ENCODE measurements at regions not wholly inside any gene's neighbourhood (a gene's known extent, or its start where the extent isn't known, plus 50 kb on each side); places are given as distances from the start of the nearest gene placed in this dataset.

DNA sequence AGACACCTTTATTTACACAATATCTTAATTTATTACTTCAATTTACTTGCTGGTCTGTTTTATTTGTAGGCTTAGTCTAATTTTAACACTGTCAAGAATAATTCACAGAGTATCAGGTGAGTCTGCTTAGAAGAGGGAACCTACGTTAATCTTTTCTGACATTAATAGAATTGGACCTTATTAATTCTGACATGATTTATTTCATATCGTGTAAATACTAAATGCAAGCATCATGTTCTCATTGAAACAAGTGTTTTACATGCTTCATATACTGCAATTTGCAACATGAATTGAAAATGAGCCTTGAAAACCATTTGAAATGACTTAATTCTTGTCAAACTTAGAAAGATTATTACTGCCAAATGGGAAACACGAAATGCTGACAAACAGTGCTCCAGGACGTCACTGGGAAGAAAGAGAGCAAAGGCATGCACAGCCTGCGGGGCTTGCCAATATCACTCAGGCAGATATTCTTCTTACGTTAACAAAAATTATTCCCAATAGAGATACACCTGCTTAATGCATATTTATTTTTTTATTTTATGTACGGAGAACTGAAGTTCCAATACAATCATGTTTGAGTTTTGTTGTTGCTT is 282.0 kb upstream of the AKR1E2 start:
- Mint-ChIP-seq H3K4me3 (no peak overlapping the region), H3K27ac (no peak overlapping the region), H3K4me1 (no peaks in the 10 kb centered on the region), H3K27me3 (ENCODE audit: low read depth) (no peaks in the 10 kb centered on the region), H3K9me3 (peaks cover 12% of the 10 kb centered on the region), H3K36me3 (0 out of 2 replicates have a peak, but pooled peaks cover 3% of the 10 kb centered on the region)
- no peak for DNase-seq (ENCODE audit: low spot score)
- ATAC-seq: no peak
- POLR2A ChIA-PET: no interaction called here
- CTCF ChIA-PET: no interaction called here
- TF ChIP-seq ZNF532 (CRISPR knock-in tag; IDR thresholded peaks at IDR 0.05; ENCODE audit: borderline replicate concordance) (no peak), CDX4 (CRISPR knock-in tag; IDR thresholded peaks at IDR 0.05; ENCODE audit: borderline replicate concordance) (no peak), ATF6 (CRISPR knock-in tag; IDR thresholded peaks at IDR 0.05) (no peak), CREB1 (CRISPR knock-in tag; IDR thresholded peaks at IDR 0.05) (no peak), TCF7 (CRISPR knock-in tag; IDR thresholded peaks at IDR 0.05; ENCODE audit: low read depth) (no peak), ELF4 (CRISPR knock-in tag; IDR thresholded peaks at IDR 0.05; ENCODE audit: low read depth) (no peak), MYBL2 (CRISPR knock-in tag; IDR thresholded peaks at IDR 0.05) (no peak)
- TF ChIP-seq, protein P1, sequence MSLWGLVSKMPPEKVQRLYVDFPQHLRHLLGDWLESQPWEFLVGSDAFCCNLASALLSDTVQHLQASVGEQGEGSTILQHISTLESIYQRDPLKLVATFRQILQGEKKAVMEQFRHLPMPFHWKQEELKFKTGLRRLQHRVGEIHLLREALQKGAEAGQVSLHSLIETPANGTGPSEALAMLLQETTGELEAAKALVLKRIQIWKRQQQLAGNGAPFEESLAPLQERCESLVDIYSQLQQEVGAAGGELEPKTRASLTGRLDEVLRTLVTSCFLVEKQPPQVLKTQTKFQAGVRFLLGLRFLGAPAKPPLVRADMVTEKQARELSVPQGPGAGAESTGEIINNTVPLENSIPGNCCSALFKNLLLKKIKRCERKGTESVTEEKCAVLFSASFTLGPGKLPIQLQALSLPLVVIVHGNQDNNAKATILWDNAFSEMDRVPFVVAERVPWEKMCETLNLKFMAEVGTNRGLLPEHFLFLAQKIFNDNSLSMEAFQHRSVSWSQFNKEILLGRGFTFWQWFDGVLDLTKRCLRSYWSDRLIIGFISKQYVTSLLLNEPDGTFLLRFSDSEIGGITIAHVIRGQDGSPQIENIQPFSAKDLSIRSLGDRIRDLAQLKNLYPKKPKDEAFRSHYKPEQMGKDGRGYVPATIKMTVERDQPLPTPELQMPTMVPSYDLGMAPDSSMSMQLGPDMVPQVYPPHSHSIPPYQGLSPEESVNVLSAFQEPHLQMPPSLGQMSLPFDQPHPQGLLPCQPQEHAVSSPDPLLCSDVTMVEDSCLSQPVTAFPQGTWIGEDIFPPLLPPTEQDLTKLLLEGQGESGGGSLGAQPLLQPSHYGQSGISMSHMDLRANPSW (CRISPR knock-in tag; conservative IDR thresholded peaks at IDR 0.05; ENCODE audit: low read depth): no peak
- TF ChIP-seq, protein P2, sequence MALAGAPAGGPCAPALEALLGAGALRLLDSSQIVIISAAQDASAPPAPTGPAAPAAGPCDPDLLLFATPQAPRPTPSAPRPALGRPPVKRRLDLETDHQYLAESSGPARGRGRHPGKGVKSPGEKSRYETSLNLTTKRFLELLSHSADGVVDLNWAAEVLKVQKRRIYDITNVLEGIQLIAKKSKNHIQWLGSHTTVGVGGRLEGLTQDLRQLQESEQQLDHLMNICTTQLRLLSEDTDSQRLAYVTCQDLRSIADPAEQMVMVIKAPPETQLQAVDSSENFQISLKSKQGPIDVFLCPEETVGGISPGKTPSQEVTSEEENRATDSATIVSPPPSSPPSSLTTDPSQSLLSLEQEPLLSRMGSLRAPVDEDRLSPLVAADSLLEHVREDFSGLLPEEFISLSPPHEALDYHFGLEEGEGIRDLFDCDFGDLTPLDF (CRISPR knock-in tag; IDR thresholded peaks at IDR 0.05): no peak

DNA sequence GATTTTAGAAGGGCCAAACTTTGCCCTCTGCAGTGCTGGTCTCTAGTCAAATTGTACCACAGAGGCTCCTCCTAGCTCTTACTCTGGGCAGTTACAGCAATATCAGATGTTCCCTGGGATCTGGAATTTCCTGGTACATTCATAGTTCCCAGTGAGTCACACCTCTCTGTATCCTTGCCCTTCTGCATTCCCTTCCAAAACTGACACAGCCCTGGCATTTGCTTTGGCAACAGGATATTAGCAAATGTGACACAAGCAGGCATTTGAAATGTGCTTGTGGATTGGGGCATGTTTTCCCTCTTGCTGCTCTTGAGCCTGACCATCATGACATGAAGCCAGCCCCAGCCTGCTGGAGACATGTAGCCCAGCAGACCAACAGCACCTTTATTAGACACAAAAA is 284.7 kb upstream of the AKR1E2 start:
- ChIA-PET POLR2A (no interaction called here), CTCF (interaction anchor here (0.5 kb wide), 1 partner anchor 162 kb away, joined by 3 read pairs; no protein-coding TSS in a partner anchor)
- H3K4me1 Mint-ChIP-seq: no peaks in the 10 kb centered on the region
- no peak overlapping the region for H3K4me3 Mint-ChIP-seq
- H3K36me3 Mint-ChIP-seq: peaks cover 9% of the 10 kb centered on the region; the same call in 1 of the 2 replicates
- H3K27me3 Mint-ChIP-seq (ENCODE audit: low read depth): no peaks in the 10 kb centered on the region
- no peak for ATAC-seq
- no peak overlapping the region for H3K27ac Mint-ChIP-seq
- peaks cover 36% of the 10 kb centered on the region for H3K9me3 Mint-ChIP-seq
- no peak for DNase-seq (ENCODE audit: low spot score)
- TF ChIP-seq, protein P3, sequence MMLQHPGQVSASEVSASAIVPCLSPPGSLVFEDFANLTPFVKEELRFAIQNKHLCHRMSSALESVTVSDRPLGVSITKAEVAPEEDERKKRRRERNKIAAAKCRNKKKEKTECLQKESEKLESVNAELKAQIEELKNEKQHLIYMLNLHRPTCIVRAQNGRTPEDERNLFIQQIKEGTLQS (CRISPR knock-in tag; conservative IDR thresholded peaks at IDR 0.05): no peak
- no peak for TF ChIP-seq EMX1 (CRISPR knock-in tag; IDR thresholded peaks at IDR 0.05)
- TF ChIP-seq GRHL2 (CRISPR knock-in tag; IDR thresholded peaks at IDR 0.05; ENCODE audit: insufficient replicate concordance, severe bottlenecking): no peak
- TF ChIP-seq FOXP1 (CRISPR knock-in tag; IDR thresholded peaks at IDR 0.05; ENCODE audit: borderline replicate concordance): no peak
- TF ChIP-seq CREM (CRISPR knock-in tag; IDR thresholded peaks at IDR 0.05): no peak
- no peak for TF ChIP-seq HMGA2 (CRISPR knock-in tag; IDR thresholded peaks at IDR 0.05)
- no peak for TF ChIP-seq FOXJ3 (CRISPR knock-in tag; IDR thresholded peaks at IDR 0.05; ENCODE audit: borderline replicate concordance)
- no peak for TF ChIP-seq KAT7 (CRISPR knock-in tag; IDR thresholded peaks at IDR 0.05; ENCODE audit: borderline replicate concordance)
- TF ChIP-seq ARID4B (CRISPR knock-in tag; IDR thresholded peaks at IDR 0.05; ENCODE audit: borderline replicate concordance): no peak
- TF ChIP-seq CBFB (CRISPR knock-in tag; IDR thresholded peaks at IDR 0.05; ENCODE audit: low read depth): no peak
